ENCODE measurements at regions not wholly inside any gene's neighbourhood (a gene's known extent, or its start where the extent isn't known, plus 50 kb on each side); places are given as distances from the start of the nearest gene placed in this dataset.

DNA sequence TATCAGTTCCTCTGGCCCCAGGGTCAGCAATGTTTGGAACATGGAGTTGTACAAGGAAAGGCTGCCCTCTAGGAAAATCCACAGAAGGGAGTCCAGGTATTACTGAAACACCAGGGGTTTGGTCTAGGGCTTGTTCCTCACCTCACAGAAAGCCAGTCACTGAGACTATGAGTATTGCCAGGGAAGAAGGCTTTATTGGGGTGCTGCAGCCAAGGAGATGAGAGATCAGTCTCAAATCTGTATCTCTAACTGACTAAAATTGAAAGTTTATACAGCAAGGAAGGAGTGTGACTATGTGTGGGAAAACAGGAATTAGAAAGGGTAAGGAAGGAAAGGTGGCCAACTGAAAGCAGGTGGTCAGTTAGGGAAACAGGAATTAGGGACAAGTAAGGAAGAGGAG is 172.3 kb downstream of the LYPLAL1 start:
- Histone ChIP-seq H3K36me3 (no peaks in the 10 kb centered on the region), H3K4me1 (ENCODE audit: low read depth) (peaks cover 5% of the 10 kb centered on the region), H3K27ac (no peak overlapping the region), H3K9me3 (ENCODE audit: low read depth) (no peaks in the 10 kb centered on the region), H3K4me3 (no peak overlapping the region), H3K27me3 (no peaks in the 10 kb centered on the region)
- TF ChIP-seq, protein P1, sequence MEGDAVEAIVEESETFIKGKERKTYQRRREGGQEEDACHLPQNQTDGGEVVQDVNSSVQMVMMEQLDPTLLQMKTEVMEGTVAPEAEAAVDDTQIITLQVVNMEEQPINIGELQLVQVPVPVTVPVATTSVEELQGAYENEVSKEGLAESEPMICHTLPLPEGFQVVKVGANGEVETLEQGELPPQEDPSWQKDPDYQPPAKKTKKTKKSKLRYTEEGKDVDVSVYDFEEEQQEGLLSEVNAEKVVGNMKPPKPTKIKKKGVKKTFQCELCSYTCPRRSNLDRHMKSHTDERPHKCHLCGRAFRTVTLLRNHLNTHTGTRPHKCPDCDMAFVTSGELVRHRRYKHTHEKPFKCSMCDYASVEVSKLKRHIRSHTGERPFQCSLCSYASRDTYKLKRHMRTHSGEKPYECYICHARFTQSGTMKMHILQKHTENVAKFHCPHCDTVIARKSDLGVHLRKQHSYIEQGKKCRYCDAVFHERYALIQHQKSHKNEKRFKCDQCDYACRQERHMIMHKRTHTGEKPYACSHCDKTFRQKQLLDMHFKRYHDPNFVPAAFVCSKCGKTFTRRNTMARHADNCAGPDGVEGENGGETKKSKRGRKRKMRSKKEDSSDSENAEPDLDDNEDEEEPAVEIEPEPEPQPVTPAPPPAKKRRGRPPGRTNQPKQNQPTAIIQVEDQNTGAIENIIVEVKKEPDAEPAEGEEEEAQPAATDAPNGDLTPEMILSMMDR (IDR thresholded peaks at IDR 0.05; ENCODE audit: low read depth, low read length): no peak
- no peak for DNase-seq (ENCODE audit: low read depth in 1 of 2, low spot score in 1 of 2)

DNA sequence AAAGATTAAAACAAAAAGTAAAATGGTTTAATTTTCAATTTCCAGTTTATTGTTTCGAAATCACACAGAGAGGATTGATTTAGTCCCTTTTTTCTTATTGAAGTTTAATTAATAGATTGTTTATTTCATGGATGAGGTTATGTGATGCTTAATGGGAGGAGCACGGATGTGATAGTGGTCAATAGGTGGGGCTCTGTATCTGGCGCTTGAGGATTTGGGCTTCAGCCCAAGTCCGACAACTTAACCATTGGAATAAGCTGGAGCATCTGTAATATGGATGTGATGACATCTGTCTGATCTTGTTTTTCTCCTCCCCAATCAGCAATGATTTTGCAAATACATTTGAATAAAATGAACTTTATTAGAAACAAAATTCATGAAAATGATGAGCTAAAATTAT is 169.2 kb downstream of the LYPLAL1 start:
- DNase-seq (ENCODE audit: low read depth in 1 of 2, low spot score in 1 of 2): no peak
- TF ChIP-seq, protein P1 (IDR thresholded peaks at IDR 0.05; ENCODE audit: low read depth, low read length): no peak
- Histone ChIP-seq H3K36me3 (no peaks in the 10 kb centered on the region), H3K4me1 (ENCODE audit: low read depth) (no peaks in the 10 kb centered on the region), H3K27ac (no peak overlapping the region), H3K4me3 (no peak overlapping the region), H3K27me3 (no peaks in the 10 kb centered on the region), H3K9me3 (ENCODE audit: low read depth) (no peaks in the 10 kb centered on the region)

DNA sequence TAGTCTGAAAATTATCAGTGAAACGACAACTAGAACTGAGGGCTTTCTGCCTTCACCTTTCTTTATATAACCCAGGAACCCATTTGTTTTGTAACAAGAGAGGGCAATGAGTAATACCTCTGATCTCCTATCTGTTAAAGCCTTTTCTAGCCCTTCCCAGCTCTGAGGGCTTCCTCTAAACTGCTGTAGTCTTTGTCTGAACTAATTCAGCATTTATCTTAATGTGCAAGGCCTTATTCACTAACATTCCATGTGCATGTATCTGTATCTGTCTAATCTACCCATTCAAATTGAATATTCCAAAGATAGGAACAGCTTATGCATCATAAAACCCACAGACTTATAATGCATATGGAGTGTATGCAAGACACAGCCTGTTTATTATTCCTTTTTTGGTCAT is 167.1 kb downstream of the LYPLAL1 start:
- Histone ChIP-seq H3K36me3 (no peaks in the 10 kb centered on the region), H3K27ac (no peak overlapping the region), H3K27me3 (no peaks in the 10 kb centered on the region), H3K4me3 (no peak overlapping the region), H3K4me1 (ENCODE audit: low read depth) (no peaks in the 10 kb centered on the region), H3K9me3 (ENCODE audit: low read depth) (no peaks in the 10 kb centered on the region)
- TF ChIP-seq, protein P1 (IDR thresholded peaks at IDR 0.05; ENCODE audit: low read depth, low read length): no peak
- peak in 1 of 2 donors; percentile 23 for DNase-seq (ENCODE audit: low read depth in 1 of 2, low spot score in 1 of 2)

DNA sequence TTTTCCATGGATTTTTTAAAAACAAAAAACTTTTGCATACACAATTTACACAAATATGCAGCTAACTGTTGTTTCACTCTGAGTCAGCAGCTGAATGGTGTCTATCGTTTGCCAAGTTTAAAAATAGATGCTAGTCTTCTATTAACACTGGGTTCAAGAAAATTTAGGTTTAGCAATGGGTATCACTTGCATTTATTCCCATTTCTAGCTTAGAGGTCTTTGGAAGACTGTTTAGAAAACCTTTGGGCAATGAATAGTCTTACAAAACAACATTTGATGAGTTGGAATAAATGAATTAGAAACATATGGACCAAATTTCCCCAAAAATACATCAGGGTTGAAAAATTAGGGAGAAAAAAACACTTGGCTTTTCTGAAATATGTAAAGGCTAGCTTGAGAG is 165.8 kb downstream of the LYPLAL1 start:
- no peak overlapping the region for H3K27ac ChIP-seq
- TF ChIP-seq, protein P1 (IDR thresholded peaks at IDR 0.05; ENCODE audit: low read depth, low read length): no peak
- no peak for DNase-seq (ENCODE audit: low read depth in 1 of 2, low spot score in 1 of 2)
- no peak overlapping the region for H3K4me3 ChIP-seq
- H3K27me3 ChIP-seq: no peaks in the 10 kb centered on the region
- no peaks in the 10 kb centered on the region for H3K36me3 ChIP-seq
- no peaks in the 10 kb centered on the region for H3K9me3 ChIP-seq (ENCODE audit: low read depth)
- H3K4me1 ChIP-seq (ENCODE audit: low read depth): no peaks in the 10 kb centered on the region

DNA sequence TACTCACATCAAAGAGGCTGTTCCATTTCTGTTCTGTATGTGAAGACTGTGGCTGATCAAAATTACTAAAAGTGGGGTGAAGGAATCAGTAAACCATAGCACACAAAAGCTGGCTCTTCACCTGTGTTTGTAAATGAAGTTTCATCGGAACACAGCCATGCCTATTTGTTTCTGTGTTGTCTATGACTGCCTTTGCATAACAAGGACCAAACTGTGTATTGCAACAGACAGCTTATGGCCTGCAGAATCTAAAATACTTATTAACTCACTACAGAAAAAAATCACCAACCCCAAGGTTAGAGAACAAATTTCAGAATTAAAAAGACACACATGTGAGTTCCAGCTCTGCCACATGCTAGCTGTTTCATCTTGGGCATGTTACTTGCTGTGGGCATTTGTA is 163.9 kb downstream of the LYPLAL1 start:
- no peak overlapping the region for H3K4me3 ChIP-seq
- H3K9me3 ChIP-seq (ENCODE audit: low read depth): no peaks in the 10 kb centered on the region
- H3K27ac ChIP-seq: no peak overlapping the region
- no peaks in the 10 kb centered on the region for H3K36me3 ChIP-seq
- no peaks in the 10 kb centered on the region for H3K27me3 ChIP-seq
- TF ChIP-seq, protein P1 (IDR thresholded peaks at IDR 0.05; ENCODE audit: low read depth, low read length): no peak
- DNase-seq (ENCODE audit: low read depth in 1 of 2, low spot score in 1 of 2): no peak
- no peaks in the 10 kb centered on the region for H3K4me1 ChIP-seq (ENCODE audit: low read depth)

DNA sequence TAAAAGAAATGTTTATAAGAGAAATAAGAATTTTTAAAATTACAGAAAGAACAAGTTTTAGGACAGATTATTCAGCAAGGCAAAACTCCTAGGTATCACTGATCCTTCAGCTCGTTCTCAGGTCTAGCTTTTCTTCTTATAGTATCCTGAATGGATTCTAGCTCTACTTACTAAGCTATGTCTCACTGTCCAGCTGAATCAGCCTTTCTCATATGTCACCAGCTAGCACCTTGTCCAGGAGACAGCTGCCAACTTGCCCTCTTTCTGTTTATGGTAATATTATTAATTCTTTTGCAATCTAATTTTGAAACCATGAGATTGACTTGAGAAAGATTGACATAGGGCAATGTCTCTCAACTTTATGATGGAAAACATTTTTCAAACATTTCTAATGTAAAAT is 159.9 kb downstream of the LYPLAL1 start:
- Histone ChIP-seq H3K4me3 (no peak overlapping the region), H3K27me3 (no peaks in the 10 kb centered on the region), H3K9me3 (ENCODE audit: low read depth) (no peaks in the 10 kb centered on the region), H3K36me3 (no peaks in the 10 kb centered on the region), H3K27ac (no peak overlapping the region), H3K4me1 (ENCODE audit: low read depth) (no peaks in the 10 kb centered on the region)
- no peak for DNase-seq (ENCODE audit: low read depth in 1 of 2, low spot score in 1 of 2)
- TF ChIP-seq, protein P1 (IDR thresholded peaks at IDR 0.05; ENCODE audit: low read depth, low read length): no peak
